ENCODE measurements at regions not wholly inside any gene's neighbourhood (a gene's known extent, or its start where the extent isn't known, plus 50 kb on each side); places are given as distances from the start of the nearest gene placed in this dataset.
"Not testable (repeated sequence)": the region's sequence is repeated elsewhere in the genome, so short reads cannot be mapped to it uniquely, and the experiment has no call there.

DNA sequence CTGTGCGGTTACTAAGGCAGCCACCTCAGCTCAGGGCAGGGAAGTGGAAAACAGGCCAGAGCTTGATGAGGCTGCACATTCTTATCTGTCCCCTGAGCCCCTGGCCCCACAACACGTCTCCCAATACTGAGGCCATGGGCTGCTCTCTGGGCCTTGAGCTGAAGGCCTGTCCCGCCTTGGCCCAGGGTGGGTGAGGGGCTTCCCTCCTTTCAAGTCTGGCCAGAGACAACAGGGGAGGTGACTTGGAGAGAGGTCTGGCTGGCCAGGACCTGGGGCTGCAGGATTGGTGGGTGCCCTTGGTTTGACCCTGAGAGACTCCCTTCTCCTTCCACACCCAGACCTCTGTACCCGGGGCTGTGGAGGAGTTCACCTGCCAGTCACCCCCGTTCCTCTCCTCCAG lies 563.8 kb downstream of the PTPRU start:
- no peak for DNase-seq

DNA sequence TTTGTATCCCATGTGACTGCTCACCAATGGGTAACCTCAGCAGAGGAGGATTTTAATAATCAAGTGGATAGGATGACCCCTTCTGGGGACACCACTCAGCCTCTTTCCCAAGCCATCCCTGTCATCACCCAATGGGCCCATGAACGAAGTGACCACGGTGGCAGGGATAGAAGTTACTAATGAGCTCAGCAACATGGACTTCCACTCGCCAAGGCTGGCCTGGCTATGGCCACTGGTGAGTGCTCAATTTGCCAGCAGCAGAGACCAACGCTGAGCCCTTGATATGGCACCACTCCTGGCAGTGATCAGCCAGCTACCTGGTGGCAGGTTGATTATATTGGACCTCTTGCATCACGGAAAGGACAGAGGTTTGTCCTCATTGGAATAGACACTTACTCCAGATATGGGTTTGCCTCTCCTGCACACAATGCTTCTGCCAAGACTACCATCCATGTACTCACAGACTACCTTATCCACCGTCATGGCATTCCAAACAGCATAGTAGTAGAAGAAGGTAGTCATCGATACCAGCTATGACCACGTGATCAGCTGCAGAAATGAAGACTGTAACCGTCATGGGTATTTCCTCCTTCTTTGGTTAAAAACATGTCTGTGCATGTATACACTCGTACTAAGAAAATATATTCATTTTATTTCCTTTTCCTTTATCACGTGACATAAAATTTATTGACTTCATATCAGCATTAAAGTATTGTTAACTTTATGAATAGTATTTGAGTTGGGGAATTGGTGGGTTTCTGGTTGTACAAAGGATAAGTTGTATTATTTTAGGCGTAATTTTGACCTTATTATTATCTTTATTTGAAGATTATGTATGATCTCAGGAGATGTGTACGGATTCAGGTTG lies 562.6 kb downstream of the PTPRU start:
- no peak for DNase-seq

DNA sequence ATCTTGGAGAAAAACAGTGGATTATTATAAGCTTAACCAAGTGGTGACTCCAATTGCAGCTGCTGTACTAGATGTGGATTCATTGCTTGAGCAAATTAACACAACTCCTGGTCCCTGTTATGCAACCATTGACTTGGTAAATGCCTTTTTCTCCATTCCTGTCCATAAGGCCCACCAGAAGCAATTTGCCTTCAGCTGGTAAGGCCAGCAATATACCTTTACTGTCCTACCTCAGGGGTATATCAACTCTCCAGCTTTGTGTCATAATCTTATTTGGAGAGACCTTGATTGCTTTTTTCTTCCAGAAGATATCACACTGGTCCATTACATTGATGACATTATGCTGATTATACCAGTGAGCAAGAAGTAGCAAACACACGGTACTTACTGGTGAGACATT lies 560.8 kb downstream of the PTPRU start:
- DNase-seq = not testable (repeated sequence)

DNA sequence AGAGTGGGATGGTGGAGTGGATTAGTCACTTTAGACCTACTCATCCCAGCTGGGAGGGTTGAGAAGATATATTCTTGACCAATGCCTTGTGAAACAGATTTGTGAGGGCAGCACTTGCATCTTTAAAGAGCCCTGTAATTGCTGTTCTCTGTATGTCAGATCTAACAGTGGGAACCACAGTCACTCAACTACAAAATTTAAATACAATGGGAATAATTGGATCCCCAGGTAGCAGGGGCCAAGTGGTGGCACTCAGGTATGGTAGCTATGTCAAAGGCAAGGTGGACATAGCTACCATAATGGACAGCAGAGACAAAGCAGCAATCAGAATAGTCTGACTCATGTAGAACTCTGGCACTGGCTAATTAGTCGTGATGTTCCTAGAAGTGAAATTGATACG lies 559.6 kb downstream of the PTPRU start:
- DNase-seq = not testable (repeated sequence)

DNA sequence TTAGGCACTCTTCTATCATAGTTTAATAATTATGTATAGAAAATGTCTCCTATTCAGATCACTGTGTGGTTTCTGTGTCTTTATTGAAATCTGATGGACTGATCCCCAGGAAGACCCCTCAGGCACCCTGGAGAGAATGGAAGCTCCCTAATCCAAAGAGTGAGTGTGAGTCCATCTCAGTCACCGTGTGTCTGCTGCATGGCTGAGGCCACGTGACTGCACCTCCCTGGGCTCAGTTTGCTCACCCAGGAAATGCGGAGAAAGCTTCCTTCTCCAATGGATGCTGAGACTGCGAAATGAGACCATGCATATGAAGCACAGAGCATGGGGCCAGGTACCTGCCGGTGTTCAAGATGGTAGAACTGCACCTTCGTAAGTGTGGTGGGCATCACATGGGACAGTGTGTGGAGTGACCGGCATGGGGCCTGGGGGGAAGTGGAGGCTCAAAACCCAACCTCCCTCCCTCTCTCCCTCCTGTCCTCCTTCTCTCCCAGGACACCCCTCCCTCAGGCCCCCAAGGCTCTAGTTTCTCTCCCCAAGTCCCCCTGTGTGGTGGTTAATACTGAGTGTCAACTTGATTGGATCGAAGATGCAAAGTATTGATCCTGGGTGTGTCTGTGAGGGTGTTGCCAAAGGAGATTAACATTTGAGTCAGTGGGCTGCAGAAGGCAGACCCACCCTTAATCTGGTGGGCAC lies 557.5 kb downstream of the PTPRU start:
- DNase-seq = no peak

DNA sequence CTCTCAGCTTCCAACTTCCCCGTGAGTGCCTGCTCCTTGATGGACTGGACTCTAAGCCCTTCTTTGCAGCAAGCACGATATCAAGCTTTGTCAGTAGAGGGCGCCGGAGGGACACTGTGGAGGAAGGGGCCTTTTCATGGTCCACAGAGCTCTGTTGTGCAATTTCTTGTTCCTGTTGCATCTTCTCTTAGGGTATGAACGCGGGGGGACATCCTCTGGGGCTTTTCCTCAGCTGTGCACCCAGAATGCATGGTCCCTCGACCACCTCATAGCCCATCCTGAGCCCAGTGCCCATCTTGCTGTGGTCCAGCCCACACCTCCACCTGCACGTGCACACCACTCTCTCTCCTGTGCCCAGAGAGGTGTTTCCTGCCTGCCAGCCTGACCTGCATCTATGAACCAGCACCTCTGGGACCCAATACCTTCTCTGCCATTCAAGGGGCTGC lies 556.8 kb downstream of the PTPRU start:
- DNase-seq = peak; percentile 88 to 94 (median 90)

DNA sequence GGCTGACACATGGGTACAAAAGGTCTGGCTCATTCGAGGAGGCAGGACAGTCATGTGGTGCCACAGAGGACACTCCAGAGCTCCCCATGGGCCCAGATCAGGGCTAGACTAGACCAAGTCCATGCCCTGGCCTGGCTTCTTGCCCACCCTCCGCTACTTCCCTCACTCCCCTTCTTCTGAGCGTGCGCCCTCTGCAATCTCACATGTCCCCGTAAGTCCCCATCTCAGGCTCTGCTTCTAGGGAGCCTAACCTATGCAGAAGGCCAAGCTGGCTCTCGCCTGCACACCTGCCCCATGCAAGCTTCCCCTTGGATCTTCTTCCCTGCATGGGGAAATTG lies 553.6 kb downstream of the PTPRU start:
- DNase-seq = no peak

DNA sequence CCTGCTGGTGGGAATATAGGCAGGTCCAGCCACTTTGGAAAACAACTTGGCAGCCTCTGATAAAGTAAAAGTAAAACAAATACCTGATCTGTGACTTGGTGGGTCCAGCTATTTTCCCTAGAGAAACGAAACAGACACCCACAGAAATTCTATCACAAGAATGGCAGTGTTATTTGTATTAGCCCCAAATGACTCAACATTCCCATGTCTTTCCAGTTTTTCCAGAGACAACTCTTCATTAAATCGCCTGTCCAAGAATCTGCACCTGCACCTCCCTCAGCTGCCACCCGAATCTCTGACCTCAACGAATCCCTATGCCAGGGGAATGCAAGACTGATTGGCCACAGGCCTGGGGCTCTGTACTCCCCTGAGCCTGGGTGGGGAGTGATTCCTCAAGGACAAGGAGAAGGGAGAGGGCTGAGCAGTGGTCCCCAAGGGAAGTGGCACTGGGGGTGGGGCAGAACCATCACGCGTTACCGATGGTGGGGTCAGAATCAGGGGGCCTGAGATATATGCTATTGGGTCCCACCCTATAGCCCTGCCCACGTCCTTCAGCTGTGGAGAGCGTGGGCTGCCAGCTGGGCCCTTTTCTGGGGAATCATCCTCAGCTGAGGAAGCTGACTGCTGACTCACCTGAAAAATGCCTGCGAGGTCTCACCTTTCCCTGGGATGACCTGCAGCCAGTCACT lies 553.0 kb downstream of the PTPRU start:
- no peak for DNase-seq

DNA sequence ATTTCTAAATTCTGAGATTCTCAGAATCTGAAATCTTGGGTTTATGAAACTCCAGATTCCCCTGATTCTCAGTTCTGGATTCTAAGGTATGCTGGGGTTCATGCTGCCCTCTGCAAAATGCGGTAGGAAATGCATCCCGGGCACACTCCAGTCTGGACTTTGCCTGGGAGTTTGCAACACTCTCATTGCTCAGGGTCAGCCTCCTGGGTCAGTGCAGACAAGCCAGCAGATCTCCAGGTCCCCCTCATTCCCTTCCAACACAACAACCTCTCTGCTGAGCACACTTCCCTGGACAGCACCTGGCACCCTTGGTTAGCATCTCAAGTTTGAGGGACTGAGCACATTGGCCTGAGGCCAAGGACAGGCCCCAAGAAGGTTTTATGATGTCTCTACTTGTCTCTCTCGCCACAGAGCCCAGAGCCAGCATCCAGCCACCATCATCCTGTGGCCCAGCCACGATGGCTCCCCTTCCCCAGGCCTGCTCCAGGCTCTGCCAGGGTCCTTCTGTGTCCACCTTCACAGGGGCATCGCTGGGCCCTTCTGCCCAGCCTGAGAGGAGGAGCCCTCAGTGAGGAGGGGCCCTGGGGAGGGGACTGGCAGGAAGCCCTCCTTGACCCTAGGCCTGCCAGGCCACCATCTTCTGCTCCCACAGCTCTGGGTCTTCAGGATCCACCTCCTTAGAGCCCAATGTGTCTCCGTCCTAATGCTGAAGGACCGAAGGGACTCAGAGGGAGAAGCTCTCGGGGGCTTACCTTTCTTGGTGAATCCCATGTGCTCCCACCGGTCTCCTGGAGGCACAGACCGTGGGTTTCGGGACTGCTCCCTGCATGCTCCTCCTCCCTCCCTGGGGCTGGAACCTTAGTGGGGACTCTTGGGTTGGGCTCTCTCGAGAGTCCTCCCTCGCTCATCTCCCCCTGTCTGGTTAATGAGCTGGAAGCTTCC lies 550.7 kb downstream of the PTPRU start:
- no peak for DNase-seq

DNA sequence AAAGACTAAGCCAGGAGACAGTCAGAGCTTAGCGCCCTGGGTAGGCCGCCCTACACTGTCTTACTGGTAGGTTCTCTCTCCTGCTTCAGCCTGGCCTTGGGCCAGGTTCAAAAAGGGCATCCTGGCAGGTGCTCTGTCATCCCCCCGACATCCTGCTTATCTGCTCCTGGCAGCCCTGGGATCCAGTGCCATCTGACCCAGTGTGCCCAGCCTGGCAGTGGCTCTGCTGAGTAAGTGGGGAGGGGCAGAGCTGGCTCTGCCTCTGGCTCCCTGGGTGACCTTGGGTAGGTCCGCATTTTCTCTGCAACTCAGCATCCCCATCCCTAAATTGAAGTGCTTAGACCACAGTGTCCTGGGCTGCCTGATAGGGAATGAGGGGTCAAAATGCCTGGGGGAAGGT lies 549.9 kb downstream of the PTPRU start:
- no peak for DNase-seq

DNA sequence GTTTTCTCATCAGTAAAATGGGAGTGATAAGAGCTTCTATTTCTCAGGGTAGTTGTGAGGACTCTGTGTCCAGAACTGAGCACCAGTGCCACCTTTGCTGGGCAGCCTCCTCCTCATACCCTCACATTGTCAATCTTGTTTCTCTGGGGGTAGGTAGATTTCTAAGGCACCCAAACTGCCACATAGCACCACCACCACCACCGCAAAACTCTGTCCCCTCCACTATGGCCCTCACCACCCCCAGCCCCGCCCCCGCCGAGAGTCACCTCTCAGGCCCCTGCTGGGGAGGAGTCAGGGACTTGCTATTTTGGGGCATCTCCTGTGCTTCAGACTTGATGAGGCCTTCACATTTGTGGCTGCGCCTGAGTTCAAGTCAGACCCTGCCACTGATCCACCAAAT lies 549.2 kb downstream of the PTPRU start:
- no peak for DNase-seq

DNA sequence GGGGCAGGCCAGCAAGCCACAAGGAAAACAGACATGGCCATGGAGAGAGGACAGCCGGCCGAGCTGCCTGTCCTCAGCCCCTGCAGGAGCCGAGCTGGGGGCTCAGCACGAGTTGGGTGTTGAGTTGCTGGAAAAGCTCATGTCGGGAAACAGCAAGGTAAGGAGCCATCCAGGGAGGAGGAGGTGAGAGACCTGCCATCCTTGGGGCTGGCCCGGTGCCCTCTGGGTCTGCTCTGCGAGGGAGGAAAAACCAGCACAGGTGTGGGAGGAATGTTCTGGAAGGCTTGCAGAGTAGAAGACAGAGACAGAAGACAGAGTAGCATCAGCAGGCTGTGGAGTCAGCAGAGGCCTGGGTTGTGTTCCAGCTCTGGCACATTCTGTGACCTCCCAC lies 548.8 kb downstream of the PTPRU start:
- DNase-seq = no peak

DNA sequence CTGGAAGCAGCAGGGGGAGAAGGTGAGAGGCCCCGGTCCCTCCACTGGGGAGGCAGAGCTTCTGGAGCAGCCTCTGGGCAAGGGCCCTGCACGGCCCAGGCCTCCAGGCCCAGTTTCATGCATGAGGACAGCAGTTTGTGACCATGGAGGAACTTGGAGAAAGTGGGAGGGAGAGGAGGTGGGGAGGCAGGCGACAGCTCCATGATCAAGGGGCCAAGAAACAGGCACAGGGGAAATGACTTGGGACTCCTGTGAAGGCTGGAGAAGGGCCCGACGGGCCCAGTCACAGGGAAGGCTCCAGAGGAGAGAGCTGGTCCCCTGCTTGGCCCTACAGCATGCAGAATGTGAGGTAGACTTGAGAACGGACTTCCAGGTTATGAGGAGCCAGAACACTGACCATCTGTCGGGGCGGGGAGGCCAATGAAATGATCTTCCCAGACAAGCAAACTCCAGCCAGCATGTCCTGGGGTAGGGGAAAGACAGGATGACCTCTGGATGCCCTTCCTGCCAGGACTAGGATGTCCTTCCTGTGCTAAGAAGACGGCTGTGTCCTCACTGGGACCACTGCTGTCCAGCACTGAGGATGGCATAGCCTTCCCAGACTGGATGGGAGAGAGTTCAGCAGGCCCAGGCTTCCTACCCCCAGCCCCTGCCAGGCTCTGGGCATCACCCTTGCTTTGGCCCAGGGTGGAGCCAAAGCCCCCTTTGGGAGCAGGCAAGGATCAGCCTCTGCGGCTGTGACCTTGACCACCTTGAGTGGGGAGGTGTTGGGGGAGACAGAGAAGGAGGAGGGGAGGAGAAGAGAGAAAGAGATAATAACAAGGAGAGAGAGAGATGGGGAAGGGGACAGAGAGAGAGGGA lies 548.2 kb downstream of the PTPRU start:
- DNase-seq = no peak

DNA sequence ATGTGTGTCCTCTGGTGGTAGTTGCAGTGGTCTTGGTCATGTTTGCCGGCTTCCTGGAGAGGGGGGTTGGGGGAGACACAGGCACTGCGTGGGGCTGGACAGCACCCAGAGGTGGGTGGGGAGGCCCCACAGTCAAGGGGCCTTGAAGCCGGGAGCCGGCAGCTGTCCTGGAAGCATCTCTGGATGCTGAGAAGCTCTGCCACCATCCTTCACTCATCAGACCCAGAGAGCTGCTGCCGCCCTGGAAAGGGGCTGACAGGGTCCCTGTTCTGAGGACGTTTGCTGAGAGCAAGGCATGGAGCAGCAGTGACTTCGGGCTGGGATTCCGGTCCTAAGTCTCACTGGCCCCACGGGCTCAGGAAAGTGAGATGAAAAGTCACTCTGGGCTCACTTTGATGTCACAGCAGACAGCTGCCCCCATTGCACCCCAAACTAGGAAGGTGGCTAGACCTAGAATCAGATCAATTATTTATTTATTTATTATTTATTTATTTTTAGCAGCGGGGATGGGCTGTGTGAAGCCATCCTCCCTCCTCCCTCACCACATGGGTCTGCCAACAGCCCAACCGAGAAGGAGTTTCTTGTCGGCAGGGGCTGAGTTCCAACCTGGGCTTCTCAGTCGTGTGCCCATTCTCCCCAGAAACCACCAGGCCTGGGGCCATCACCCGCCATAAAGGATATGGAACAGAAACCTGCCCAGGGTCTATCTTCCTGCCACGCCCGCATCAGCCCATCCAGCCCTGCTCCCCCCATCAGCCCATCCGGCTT lies 547.4 kb downstream of the PTPRU start:
- no peak for DNase-seq

DNA sequence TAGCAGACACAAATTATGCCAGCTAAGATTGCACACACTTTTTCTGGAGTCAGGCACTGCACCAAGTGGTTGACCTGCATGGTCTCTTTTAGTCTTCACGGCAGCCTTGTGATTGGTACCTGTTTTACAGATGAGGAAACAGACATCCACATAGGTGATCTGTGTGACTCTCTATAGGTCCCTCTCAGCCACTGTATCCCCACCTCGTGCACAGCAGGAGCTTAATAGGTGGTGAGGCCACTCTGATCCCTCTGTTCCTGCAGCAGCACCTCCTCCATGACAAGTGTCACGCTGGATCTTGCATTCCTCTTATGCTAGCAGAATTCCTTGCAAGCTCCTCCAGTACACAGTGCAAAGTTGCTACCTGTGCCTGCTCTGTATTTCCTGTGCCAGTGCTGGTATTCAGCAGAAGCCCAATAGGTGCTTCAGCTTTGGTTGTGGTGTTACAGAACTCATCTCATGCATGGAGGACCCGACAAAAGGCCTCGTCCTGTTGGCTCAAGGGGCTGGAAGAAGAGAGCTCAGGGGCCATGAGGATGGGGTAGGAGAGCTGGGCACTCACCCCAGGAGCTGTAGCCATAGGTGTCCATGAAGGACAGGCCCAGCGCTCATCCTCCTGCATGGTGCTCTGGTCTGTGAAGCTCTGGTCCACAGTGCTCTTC lies 546.7 kb downstream of the PTPRU start:
- no peak for DNase-seq

DNA sequence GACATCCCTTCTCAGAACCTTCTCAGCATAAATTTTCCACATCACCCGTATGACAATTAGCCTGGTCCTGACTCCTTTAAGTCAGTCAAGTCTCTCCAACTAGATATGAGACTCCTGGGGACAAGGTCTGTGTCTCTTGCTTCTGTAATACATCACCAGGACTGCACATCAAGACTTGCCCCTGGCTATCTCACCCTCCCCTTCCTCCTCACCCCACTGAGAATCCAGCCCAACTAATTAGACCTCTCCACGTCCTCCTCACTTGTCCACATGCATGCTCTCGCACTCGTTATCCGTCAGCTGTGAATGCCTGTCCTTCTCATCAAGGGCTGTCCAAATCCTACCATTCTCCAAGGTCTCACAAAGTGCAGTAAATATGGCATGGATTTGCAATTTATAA lies 542.8 kb downstream of the PTPRU start:
- no peak for DNase-seq

DNA sequence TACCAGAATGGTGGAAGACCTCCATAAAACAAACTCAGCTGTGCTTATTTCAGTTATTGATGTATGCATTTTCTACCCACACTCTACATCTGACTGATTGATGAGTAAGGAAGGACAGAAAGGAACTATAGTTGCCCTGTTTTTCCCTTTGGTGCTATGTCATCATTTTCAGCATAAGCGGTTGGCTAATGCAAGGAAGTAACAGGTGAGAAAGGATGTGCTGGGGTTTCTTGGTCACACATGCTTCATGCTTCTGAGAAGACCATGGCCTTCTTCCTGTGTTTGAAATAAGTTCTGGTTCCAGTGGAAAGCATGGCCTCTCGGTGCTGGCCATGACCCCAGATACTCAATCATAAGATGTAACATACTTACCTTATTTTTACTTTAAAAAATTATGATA lies 541.2 kb downstream of the PTPRU start:
- no peak for DNase-seq

DNA sequence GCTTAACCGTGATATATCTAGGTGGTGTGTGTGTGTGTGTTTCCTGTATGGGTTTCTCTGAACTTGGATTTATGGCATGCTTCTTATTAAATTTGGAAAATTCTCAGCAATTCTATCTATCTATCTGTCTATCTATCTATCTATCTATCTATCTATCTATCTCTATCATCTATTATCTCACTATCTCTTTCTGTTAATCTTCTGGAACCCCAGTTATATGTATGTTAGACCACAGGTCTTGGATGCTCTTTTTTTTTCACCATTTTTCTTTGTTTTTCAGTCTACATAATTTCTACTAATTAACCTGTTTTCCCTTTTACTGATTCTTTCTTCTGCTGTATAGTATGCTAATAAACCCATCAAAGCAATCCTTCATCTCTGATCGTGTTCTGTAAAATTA lies 538.0 kb downstream of the PTPRU start:
- DNase-seq = no peak

DNA sequence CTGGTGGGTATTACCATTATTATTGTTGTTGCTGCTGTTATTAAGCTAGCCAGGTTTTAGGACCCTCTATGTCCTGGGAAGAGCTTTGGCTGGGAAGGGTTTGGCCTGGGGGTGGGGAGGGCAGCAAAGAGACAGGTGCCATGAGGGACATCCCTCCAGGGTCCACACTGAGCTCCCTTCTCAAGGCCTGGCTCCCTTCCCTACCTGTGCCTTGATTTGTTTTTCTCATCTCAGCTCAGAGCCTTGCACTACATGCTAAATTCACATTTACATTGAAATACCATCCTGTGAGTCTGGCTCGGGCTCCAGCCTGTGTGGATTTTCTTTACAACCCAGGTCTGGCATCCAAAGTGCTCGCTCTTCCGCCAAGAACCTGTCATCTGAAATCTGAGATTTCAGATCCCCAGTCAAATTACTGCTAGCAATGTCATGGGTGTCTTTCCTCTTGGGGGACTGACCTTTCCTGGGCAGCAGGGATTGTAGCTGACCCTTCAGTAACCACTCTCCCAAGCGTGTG lies 536.3 kb downstream of the PTPRU start:
- DNase-seq = no peak

DNA sequence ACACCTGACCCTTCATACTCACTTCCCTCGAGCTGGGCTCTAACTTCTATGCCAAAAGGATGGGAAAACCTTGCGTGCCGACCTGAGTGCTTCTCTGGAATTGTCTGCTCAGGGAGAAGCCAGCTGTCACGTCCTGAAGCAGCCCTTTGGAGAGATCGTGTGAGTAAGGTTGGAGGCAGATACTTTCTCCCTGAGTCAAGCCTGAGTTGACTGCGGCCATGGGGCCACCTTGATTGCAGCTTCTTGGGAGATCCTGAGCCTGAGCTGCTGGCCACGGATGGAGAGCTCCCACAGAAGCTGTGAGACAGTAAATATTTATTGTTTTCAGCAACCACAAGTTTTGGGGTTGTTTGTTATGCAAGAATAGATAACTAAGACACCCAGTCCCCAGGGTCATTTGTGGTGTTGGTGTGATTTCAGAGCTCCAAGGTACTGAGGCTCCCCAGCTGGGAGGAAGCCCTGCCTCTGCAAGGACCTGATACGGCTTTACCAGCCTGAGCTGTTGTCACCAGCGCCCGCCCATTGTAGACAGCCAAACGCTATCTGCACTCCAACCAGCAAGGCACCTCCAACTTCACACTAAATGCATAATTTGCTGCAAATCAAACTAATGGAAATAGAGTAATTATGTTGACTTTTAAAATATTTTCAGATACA lies 531.6 kb downstream of the PTPRU start:
- DNase-seq = no peak
